OCI-LY7 (cell line): ENCODE measurements at regions not wholly inside any gene's neighbourhood (a gene's known extent, or its start where the extent isn't known, plus 50 kb on each side); places are given as distances from the start of the nearest gene placed in this dataset.

ENCODE experiments used
- CTCF ChIP-seq: fragments of 200-600 bp; sonication (generic); conservative IDR thresholded peaks from 2 replicates; pipeline ENCODE4 v1.5.1; 2014; ENCODE audit warnings: mild to moderate bottlenecking, antibody characterized with exemption, low read length, moderate library complexity, mixed read lengths
- EZH2phosphoT487 ChIP-seq: fragments of 200-600 bp; sonication (generic); IDR thresholded peaks from 2 replicates; pipeline ENCODE4 v1.6.1; 2018; ENCODE audit warnings: low read depth, borderline replicate concordance, mild to moderate bottlenecking, mixed run types, antibody characterized with exemption, low read length, moderate library complexity, mixed read lengths

- TF ChIP-seq CTCF (no peak), EZH2phosphoT487 (no peak)
Measured at GRCh38 chr3:132229641-132230040, 87.6 kb upstream of the ACP3 start.
